Ectodermal cell (in vitro differentiated cells): ENCODE measurements at regions not wholly inside any gene's neighbourhood (a gene's known extent, or its start where the extent isn't known, plus 50 kb on each side); places are given as distances from the start of the nearest gene placed in this dataset.

Source experiments
- H3K27ac ChIP-seq: 2 replicates; pipeline ENCODE4 v1.7.0; 2013; ENCODE audit warnings: mild to moderate bottlenecking, low read depth, low read length; ENCODE audit not compliant: insufficient read depth, poor library complexity, severe bottlenecking
- H3K27me3 ChIP-seq: 2 replicates; pipeline ENCODE4 v1.7.0; 2013; ENCODE audit warnings: mild to moderate bottlenecking, low read length; ENCODE audit not compliant: insufficient read depth, control insufficient read depth, poor library complexity, severe bottlenecking
- H3K36me3 ChIP-seq: one replicate; pipeline ENCODE4 v1.7.0; 2013; ENCODE audit warnings: low read length; ENCODE audit not compliant: control insufficient read depth, insufficient read depth
- H3K4me1 ChIP-seq: one replicate; pipeline ENCODE4 v1.7.0; 2013; ENCODE audit warnings: low read length; ENCODE audit not compliant: control insufficient read depth, insufficient read depth
- H3K4me3 ChIP-seq: 2 replicates; pipeline ENCODE4 v1.7.0; 2013; ENCODE audit warnings: low read depth, low read length, control low read depth; ENCODE audit not compliant: insufficient read depth
- H3K9me3 ChIP-seq: 2 replicates; pipeline ENCODE4 v1.7.0; 2013; ENCODE audit warnings: mild to moderate bottlenecking, low read length, moderate library complexity; ENCODE audit not compliant: control insufficient read depth
- WGBS, 2 experiments: methylation state at CpG; one replicate each; pipeline ENCODE4 v1.1.7; 2013; ENCODE audit warnings: missing lambda C conversion rate in 2 of 2; 5-methylcytosine and 5-hydroxymethylcytosine counted together

- H3K36me3 ChIP-seq = no peaks in the 10 kb centered on the region
- H3K9me3 ChIP-seq = no peaks in the 10 kb centered on the region
- H3K4me3 ChIP-seq = no peak overlapping the region
- H3K27me3 ChIP-seq = no peaks in the 10 kb centered on the region
- 97% methylated on average over 4 of the region's 4 CpGs for WGBS, 2 experiments
- no peak overlapping the region for H3K27ac ChIP-seq
- H3K4me1 ChIP-seq = no peaks in the 10 kb centered on the region
Observed at GRCh38 chr6:168865522-168865921, 388.1 kb downstream of the THBS2 start.

DNA sequence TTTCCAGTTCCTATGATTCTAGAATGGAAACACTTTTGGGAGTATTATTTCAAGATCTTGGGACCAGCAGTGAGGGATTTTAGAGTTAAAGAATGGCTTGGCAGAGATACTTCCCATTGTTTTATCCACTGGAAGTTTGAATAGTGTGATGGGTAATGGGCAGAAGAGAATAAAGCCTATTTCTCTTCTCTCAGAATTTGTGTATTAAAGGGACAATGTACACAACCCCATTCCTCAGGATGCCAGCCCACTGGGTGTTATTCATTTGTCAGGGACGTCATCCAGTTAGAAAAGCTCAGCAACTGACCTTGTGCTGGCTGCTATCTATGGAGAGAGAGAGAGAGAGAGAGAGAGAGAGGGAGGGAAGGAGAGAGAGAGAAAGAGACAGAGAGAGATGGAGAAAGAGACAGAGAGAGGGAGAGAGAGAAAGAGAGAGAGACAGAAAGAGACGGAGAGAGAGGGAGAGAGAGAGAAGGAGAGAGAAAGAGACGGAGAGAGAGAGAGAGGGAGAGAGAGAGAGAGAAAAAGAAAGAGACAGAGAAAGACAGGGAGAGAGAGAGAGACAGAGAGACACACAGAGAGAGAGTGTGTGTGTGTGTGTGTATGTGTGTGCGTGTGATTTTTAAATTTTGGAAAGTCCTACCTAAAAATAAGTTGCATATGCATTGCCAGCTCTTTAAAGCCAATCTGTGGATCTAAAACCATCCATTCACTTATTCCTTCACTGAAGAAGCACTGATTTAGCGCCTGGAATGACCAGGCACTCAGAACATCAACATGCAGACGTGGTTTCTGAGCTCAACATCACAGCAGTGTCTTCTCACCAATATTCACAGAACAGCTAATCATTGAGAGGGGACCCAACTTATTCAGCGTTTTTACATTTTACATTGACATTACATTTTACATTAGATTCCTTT, 388.8 kb downstream of the THBS2 start:
- no peaks in the 10 kb centered on the region for H3K9me3 ChIP-seq
- no peaks in the 10 kb centered on the region for H3K36me3 ChIP-seq
- no peaks in the 10 kb centered on the region for H3K27me3 ChIP-seq
- no peaks in the 10 kb centered on the region for H3K4me1 ChIP-seq
- no peak overlapping the region for H3K4me3 ChIP-seq
- H3K27ac ChIP-seq = no peak overlapping the region
- WGBS, 2 experiments = 81 to 83% methylated on average over 6 to 7 of the region's 7 CpGs

DNA sequence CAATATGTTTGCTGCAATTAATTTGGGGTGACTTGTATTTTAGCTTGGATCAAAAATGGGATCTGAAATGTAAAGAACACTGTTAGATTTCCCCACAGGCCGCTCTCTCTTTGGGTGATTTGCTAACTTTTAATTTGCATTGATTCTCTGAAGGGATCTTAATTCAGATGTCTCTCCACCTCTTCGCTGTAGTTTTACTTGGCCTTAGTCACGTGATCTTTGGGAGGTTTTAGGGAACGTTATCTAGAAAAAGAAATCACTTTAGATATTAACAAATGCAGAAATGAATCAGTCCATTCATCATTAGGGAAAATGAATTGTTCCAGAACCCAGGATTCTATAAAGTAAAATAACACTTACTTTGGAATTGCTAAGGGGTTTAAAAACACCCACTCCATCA, 390.2 kb downstream of the THBS2 start:
- WGBS, 2 experiments = 96 to 98% methylated on average over 3 to 4 of the region's 4 CpGs
- no peak overlapping the region for H3K4me3 ChIP-seq
- no peaks in the 10 kb centered on the region for H3K27me3 ChIP-seq
- no peaks in the 10 kb centered on the region for H3K9me3 ChIP-seq
- no peaks in the 10 kb centered on the region for H3K36me3 ChIP-seq
- H3K4me1 ChIP-seq = peaks cover 3% of the 10 kb centered on the region
- H3K27ac ChIP-seq = no peak overlapping the region

DNA sequence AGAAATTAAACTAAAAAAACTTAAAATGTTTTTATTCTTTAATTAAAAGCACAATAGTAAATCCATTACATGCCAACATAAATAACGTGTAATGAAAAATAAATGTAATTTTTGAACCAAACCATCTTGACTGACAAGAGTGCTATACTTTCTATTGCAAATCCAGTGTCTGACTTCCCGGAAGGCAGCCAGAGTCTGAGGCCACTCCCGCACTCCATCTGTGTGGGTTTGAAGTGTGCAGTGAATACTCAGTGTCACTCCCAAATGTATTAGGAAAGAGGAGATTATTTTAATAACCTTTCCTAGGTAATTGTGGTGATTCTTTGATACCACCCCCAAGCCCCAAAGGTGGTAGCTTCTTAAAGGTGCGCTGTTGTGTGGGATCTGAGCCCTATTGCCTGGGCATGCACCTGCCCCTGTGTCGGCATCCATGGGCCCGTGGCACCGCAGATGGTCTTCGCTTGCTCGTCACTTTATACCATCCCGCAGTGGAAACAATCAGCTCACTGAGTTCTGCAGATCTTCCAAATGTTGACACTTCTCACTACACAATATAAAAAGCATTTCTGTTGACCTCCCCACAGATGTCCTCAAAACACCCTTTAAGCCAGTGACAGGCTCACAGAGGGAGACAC, 391.2 kb downstream of the THBS2 start:
- Histone ChIP-seq H3K4me3 (no peak overlapping the region), H3K9me3 (no peaks in the 10 kb centered on the region), H3K4me1 (peaks cover 3% of the 10 kb centered on the region), H3K36me3 (no peaks in the 10 kb centered on the region), H3K27ac (no peak overlapping the region), H3K27me3 (no peaks in the 10 kb centered on the region)
- 96% methylated on average over 9 to 10 of the region's 10 CpGs for WGBS, 2 experiments

DNA sequence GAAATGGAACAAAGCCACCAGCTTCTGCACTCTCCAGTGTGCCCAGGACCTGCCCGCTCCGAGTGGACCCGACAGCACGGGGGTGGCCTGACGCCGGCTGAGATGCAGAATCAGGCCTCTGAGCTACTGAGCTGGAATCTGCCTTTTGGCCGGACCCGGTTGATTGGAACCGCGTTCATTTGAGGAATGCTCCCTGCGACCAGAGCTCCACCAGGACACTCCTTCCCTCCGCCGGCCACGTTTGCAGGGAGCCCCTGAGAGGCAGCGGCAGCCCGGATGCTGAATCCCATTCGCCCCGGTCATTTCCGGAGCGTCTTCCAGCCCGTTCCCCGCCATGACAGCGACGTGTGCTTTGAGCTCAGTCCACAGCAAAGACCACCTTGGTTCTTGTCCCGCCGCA, 392.7 kb downstream of the THBS2 start:
- H3K4me3 ChIP-seq = no peak overlapping the region
- H3K27ac ChIP-seq = no peak overlapping the region
- no peaks in the 10 kb centered on the region for H3K9me3 ChIP-seq
- H3K27me3 ChIP-seq = no peaks in the 10 kb centered on the region
- 93 to 95% methylated on average over 26 of the region's 26 CpGs for WGBS, 2 experiments
- no peaks in the 10 kb centered on the region for H3K36me3 ChIP-seq
- H3K4me1 ChIP-seq = peaks cover 3% of the 10 kb centered on the region

DNA sequence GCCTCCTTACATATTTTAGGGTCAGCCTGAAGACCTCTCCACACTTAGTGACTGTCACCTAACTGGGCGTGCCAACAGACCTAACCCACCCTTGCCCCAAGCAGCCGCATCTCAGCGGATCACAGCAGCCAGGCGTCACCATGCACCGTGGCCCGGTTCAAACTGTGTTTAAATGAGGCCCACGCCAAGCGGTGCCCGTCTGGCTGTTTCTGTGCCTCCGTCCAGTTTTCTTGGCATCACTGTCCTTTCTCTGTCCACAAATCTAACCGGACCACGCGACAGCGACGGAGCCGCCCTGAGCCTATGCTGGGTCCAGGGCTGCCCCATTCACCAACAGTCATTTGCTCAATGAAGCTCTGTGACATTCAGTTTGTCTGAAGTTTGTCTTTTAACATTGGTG, 393.3 kb downstream of the THBS2 start:
- Histone ChIP-seq H3K27me3 (no peaks in the 10 kb centered on the region), H3K36me3 (no peaks in the 10 kb centered on the region), H3K27ac (no peak overlapping the region), H3K4me3 (no peak overlapping the region), H3K9me3 (no peaks in the 10 kb centered on the region), H3K4me1 (peaks cover 3% of the 10 kb centered on the region)
- WGBS, 2 experiments = 95 to 97% methylated on average over 16 of the region's 16 CpGs

DNA sequence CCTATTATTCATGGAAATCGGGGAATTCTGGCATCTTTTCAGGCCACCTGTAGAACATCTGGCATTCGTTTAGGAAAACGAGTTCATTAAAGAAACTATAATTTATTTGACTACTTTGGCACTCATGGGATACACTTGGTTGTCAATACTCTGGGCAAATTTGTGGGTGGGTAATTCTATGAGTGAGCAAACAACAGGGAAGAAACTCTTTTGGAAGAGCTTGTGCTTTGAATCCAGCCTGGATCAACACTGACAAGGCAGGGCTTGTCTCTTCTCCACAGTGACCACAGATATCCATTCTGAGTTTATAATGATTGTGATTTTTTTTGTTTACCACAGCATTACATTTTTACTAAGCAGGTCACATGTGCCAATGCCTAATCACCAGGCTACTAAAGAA, 394.7 kb downstream of the THBS2 start:
- Histone ChIP-seq H3K9me3 (no peaks in the 10 kb centered on the region), H3K27ac (no peak overlapping the region), H3K27me3 (no peaks in the 10 kb centered on the region), H3K4me3 (no peak overlapping the region), H3K36me3 (no peaks in the 10 kb centered on the region), H3K4me1 (peaks cover 3% of the 10 kb centered on the region)
- 77 to 92% methylated on average over 3 of the region's 3 CpGs for WGBS, 2 experiments

DNA sequence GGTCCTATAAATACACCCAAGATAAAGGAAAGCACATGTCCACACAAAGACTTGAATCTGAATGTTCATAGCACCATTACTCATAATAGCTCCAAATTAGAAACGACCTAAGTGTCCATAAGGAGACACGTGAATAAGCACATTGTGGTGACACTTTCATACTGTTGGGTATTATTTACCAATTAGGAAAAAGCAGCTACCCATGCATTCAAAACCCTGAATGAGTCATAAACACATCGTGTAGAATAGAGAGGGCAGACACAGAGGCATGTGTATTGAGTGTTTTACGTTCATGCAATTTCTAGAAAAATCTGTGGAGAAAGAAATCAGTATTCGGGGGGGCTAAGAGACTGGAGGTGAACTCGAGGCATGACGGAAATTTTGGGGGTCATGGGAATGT, 396.7 kb downstream of the THBS2 start:
- H3K4me1 ChIP-seq = peaks cover 3% of the 10 kb centered on the region
- H3K9me3 ChIP-seq = no peaks in the 10 kb centered on the region
- no peak overlapping the region for H3K4me3 ChIP-seq
- H3K27me3 ChIP-seq = no peaks in the 10 kb centered on the region
- H3K36me3 ChIP-seq = no peaks in the 10 kb centered on the region
- WGBS, 2 experiments = 74 to 83% methylated on average over 6 to 7 of the region's 7 CpGs
- H3K27ac ChIP-seq = no peak overlapping the region

- Histone ChIP-seq H3K36me3 (no peaks in the 10 kb centered on the region), H3K4me3 (no peak overlapping the region)
Observed at GRCh38 chr6:168852376-168852884, 401.2 kb downstream of the THBS2 start.

More at GRCh38 chr6:168852376-168852884, 401.2 kb downstream of the THBS2 start:
- Histone ChIP-seq H3K9me3 (no peaks in the 10 kb centered on the region), H3K4me1 (no peaks in the 10 kb centered on the region), H3K27me3 (no peaks in the 10 kb centered on the region), H3K27ac (no peak overlapping the region)
- WGBS, 2 experiments = 94 to 95% methylated on average over 11 to 12 of the region's 12 CpGs
